ENCODE measurements at regions not wholly inside any gene's neighbourhood (a gene's known extent, or its start where the extent isn't known, plus 50 kb on each side); places are given as distances from the start of the nearest gene placed in this dataset.

DNA sequence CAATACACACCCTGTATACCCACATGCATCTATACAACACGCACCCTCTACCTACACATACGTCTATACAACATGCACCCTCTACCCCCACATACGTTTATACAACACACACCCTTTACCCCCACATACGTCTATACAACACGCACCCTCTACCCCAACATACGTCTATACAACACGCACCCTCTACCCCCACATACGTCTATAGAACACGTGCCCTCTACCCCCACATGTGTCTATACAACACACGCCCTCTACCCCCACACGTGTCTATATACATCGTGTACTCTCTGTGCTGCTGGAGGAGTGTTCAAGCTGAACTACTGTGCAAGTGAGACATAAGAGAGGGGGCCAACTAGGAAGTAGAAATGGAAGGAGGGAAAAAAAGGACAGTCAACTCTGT, 621.7 kb upstream of the HS6ST1 start:
- TF ChIP-seq CTCF (IDR thresholded peaks at IDR 0.05; ENCODE audit: poor library complexity) (no peak), EZH2 (IDR thresholded peaks at IDR 0.05; ENCODE audit: borderline replicate concordance) (no peak)
